HUES6 (cell line): ENCODE measurements at regions not wholly inside any gene's neighbourhood (a gene's known extent, or its start where the extent isn't known, plus 50 kb on each side); places are given as distances from the start of the nearest gene placed in this dataset.
"Not testable (repeated sequence)": the region's sequence is repeated elsewhere in the genome, so short reads cannot be mapped to it uniquely, and the experiment has no call there.

Experiments
- H3K27ac ChIP-seq: 2 replicates; pipeline ENCODE4 v1.7.0; 2013; ENCODE audit warnings: low read depth, mild to moderate bottlenecking, low read length, inconsistent platforms
- H3K27me3 ChIP-seq: 2 replicates; pipeline ENCODE4 v1.6.1; 2013; ENCODE audit warnings: low read length; ENCODE audit not compliant: control insufficient read depth, insufficient read depth
- H3K36me3 ChIP-seq: 2 replicates; pipeline ENCODE4 v1.6.1; 2013; ENCODE audit warnings: low read length; ENCODE audit not compliant: control insufficient read depth, insufficient read depth
- H3K4me1 ChIP-seq: 2 replicates; pipeline ENCODE4 v1.6.1; 2013; ENCODE audit warnings: low read length; ENCODE audit not compliant: control insufficient read depth, insufficient read depth
- H3K4me3 ChIP-seq: 2 replicates; pipeline ENCODE4 v1.5.1; 2013; ENCODE audit warnings: low read depth, low read length
- H3K9ac ChIP-seq: one replicate; pipeline ENCODE4 v1.6.1; 2013; ENCODE audit warnings: mild to moderate bottlenecking, low read length
- H3K9me3 ChIP-seq: 2 replicates; pipeline ENCODE4 v1.6.1; 2013; ENCODE audit warnings: low read depth, low read length; ENCODE audit not compliant: control insufficient read depth, insufficient read depth

DNA sequence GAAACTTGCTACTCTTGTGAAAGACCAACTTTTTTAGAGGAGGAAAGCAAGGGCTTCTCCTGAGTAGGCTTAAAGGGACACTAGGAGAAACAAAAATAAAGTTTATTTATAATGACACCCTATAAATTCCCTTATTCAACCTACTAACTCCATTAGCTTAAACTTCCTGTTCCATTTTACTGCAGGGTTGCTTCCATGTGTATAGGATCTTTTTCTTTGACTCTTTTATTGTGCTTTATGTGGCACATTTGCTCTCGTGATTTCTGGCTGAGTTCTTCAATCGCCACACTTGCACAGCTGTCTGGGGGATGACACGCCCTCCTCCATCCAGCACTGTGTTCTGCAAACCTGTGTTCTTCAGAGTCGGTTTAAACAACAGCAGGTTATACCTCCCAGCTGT, 225.7 kb upstream of the NPVF start:
- H3K4me3 ChIP-seq: no peak overlapping the region
- no peak overlapping the region for H3K27ac ChIP-seq
- H3K36me3 ChIP-seq: no peaks in the 10 kb centered on the region
- H3K4me1 ChIP-seq: peaks cover 7% of the 10 kb centered on the region; the same call in 1 of the 2 replicates
- no peaks in the 10 kb centered on the region for H3K27me3 ChIP-seq
- H3K9me3 ChIP-seq: no peaks in the 10 kb centered on the region
- H3K9ac ChIP-seq: no peak overlapping the region

GRCh38 chr7:25454562-25455041, 226.3 kb upstream of the NPVF start:
- Histone ChIP-seq H3K27me3 (no peaks in the 10 kb centered on the region), H3K9me3 (no peaks in the 10 kb centered on the region), H3K4me1 (peaks cover 7% of the 10 kb centered on the region; the same call in 1 of the 2 replicates), H3K4me3 (no peak overlapping the region), H3K27ac (no peak overlapping the region), H3K9ac (no peak overlapping the region), H3K36me3 (no peaks in the 10 kb centered on the region)

GRCh38 chr7:25455683-25456251, 227.5 kb upstream of the NPVF start:
- Histone ChIP-seq H3K9me3 (no peaks in the 10 kb centered on the region), H3K36me3 (no peaks in the 10 kb centered on the region), H3K4me3 (no peak overlapping the region), H3K27ac (no peak overlapping the region), H3K9ac (no peak overlapping the region), H3K27me3 (no peaks in the 10 kb centered on the region), H3K4me1 (peaks cover 7% of the 10 kb centered on the region; the same call in 1 of the 2 replicates)

DNA sequence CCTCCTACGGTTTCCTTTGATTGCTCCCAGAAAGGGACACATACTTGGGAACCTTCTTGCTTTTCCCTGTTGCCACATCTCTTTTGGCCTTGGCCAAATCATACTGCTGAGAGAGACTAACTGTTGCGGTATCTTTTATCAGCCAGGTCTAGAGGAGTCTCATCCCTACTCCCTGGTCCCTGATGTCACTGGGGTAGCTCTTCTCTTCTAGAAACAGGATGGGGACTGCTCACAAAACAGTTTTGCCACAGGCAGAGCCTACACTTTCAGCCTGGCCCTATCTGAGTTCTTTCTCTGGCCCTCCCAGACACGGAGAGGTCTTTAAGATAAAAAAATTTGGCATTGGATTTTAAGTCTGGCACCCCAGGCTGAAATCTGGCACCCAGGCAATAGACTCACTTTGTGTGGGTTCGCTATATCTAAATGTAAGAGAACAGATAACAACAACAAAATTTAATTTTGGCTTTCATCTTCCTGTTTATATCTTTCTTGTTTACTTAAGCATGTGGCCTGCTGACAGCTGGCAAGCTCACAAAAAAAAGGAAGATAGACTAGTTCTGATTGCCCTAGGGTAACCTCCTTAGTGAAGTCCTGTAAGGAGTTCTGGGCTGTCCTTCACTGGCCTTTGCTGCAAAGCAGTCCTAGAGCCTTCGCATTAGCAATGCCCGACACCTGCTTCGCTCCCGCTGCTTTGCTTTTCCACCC, 228.3 kb upstream of the NPVF start:
- Histone ChIP-seq H3K27me3 (no peaks in the 10 kb centered on the region), H3K27ac (no peak overlapping the region), H3K36me3 (no peaks in the 10 kb centered on the region), H3K9me3 (no peaks in the 10 kb centered on the region), H3K4me3 (no peak overlapping the region), H3K9ac (no peak overlapping the region), H3K4me1 (peaks cover 7% of the 10 kb centered on the region; the same call in 1 of the 2 replicates)

DNA sequence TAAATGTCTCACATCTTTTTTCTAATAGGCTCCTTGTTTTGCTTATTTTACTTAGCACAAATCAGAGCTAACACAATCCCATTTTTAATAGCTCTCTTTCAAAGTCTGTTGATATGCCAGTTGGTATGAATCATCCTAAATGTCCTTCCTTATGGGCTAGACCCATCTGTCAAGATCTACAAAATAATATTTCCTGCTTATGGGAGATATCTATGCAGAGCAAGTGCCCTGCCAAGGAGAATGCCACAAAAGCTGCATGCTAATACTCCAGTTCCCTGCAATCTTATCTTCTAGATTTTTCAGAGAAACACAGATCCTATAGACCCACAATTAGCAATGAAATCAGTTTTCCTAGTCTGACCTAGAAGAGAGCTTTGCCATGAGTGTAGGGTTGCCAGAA, 230.8 kb upstream of the NPVF start:
- Histone ChIP-seq H3K4me3 (no peak overlapping the region), H3K9me3 (no peaks in the 10 kb centered on the region), H3K9ac (no peak overlapping the region), H3K27ac (no peak overlapping the region), H3K27me3 (no peaks in the 10 kb centered on the region), H3K4me1 (peaks cover 7% of the 10 kb centered on the region; the same call in 1 of the 2 replicates), H3K36me3 (no peaks in the 10 kb centered on the region)

GRCh38 chr7:25460433-25460832, 232.1 kb upstream of the NPVF start:
- no peaks in the 10 kb centered on the region for H3K36me3 ChIP-seq
- no peaks in the 10 kb centered on the region for H3K9me3 ChIP-seq
- H3K27me3 ChIP-seq: no peaks in the 10 kb centered on the region
- no peak overlapping the region for H3K4me3 ChIP-seq
- no peak overlapping the region for H3K27ac ChIP-seq
- no peak overlapping the region for H3K9ac ChIP-seq
- H3K4me1 ChIP-seq: no peaks in the 10 kb centered on the region

DNA sequence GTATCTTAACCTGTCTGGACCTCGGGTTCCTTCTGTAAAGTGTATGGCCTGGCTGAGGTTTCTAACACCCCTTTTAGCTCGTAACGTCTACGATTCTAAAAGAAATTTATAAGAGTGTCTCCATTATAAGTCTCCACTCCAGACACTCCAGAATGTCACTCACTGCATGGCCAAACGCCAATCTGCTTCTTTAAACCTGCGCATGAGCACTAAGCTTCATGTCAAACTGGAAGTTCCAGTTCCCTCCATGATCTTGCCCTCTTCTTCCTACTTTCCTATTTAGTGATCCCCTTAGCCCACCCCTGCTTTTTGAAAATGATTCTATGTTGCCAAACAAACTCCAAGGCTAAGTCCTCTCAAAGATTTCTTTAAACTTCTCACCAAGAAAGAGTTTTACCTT, 241.4 kb upstream of the NPVF start:
- Histone ChIP-seq H3K4me1 (no peaks in the 10 kb centered on the region), H3K4me3 (no peak overlapping the region), H3K9ac (no peak overlapping the region), H3K36me3 (no peaks in the 10 kb centered on the region), H3K27ac (no peak overlapping the region), H3K27me3 (peaks cover 4% of the 10 kb centered on the region; the same call in 1 of the 2 replicates), H3K9me3 (no peaks in the 10 kb centered on the region)

- Histone ChIP-seq H3K36me3 (no peaks in the 10 kb centered on the region), H3K27me3 (peaks cover under 1% of the 10 kb centered on the region; the same call in 1 of the 2 replicates), H3K4me1 (no peaks in the 10 kb centered on the region), H3K4me3 (no peak overlapping the region), H3K9me3 (no peaks in the 10 kb centered on the region), H3K9ac (no peak overlapping the region), H3K27ac (no peak overlapping the region)
Measured at GRCh38 chr7:25476863-25477499, 248.7 kb upstream of the NPVF start.

GRCh38 chr7:25478221-25478620, 249.9 kb upstream of the NPVF start:
- H3K27me3 ChIP-seq, H3K36me3 ChIP-seq, H3K4me1 ChIP-seq, H3K9ac ChIP-seq, H3K4me3 ChIP-seq, H3K27ac ChIP-seq, H3K9me3 ChIP-seq: not testable (repeated sequence)

- Histone ChIP-seq H3K9ac (no peak overlapping the region), H3K27me3 (no peaks in the 10 kb centered on the region; the same call in 1 of the 2 replicates), H3K4me3 (no peak overlapping the region), H3K4me1 (no peaks in the 10 kb centered on the region), H3K9me3 (no peaks in the 10 kb centered on the region), H3K27ac (no peak overlapping the region), H3K36me3 (no peaks in the 10 kb centered on the region)
Measured at GRCh38 chr7:25478925-25479324, 250.6 kb upstream of the NPVF start.

GRCh38 chr7:25481891-25482290, 253.6 kb upstream of the NPVF start:
- Histone ChIP-seq H3K9me3 (no peaks in the 10 kb centered on the region), H3K36me3 (no peaks in the 10 kb centered on the region), H3K27me3 (no peaks in the 10 kb centered on the region; the same call in 1 of the 2 replicates), H3K4me3 (no peak overlapping the region), H3K9ac (no peak overlapping the region), H3K27ac (no peak overlapping the region), H3K4me1 (no peaks in the 10 kb centered on the region)
